DND-41 (cell line): ENCODE measurements at regions not wholly inside any gene's neighbourhood (a gene's known extent, or its start where the extent isn't known, plus 50 kb on each side); places are given as distances from the start of the nearest gene placed in this dataset.
A peak's percentile ranks its signal among the peaks of the same experiment; 100 is the strongest.
"Not testable (repeated sequence)": the region's sequence is repeated elsewhere in the genome, so short reads cannot be mapped to it uniquely, and the experiment has no call there.

Experiments
- ATAC-seq: fragments of 200-7000 bp; cut with Tn5 transposase; 3 replicates; pipeline ENCODE4 v1.9.1; 2021; ENCODE audit warnings: low read depth; ENCODE audit not compliant: insufficient read depth
- DNase-seq: peaks from one replicate; pipeline ENCODE4 v3.0.0-alpha.2; 2020
- H2AFZ ChIP-seq: 2 replicates; pipeline ENCODE4 v1.6.0; 2012; ENCODE audit warnings: low read depth, low read length
- H3K27ac ChIP-seq: 2 replicates; pipeline ENCODE4 v1.5.1; 2012; ENCODE audit warnings: low read length, inconsistent platforms
- H3K27me3 ChIP-seq: fragments of 200-600 bp; sonication (generic); 2 replicates; pipeline ENCODE4 v1.6.0; 2012; ENCODE audit warnings: low read length, mild to moderate bottlenecking, inconsistent platforms; ENCODE audit not compliant: insufficient read depth, poor library complexity
- H3K36me3 ChIP-seq: 2 replicates; pipeline ENCODE4 v1.5.1; 2012; ENCODE audit warnings: low read length, inconsistent platforms; ENCODE audit not compliant: insufficient read depth
- H3K4me1 ChIP-seq: 2 replicates; pipeline ENCODE4 v1.5.1; 2012; ENCODE audit warnings: mild to moderate bottlenecking, low read length; ENCODE audit not compliant: insufficient read depth
- H3K4me2 ChIP-seq: 2 replicates; pipeline ENCODE4 v1.6.0; 2012; ENCODE audit warnings: mild to moderate bottlenecking, moderate library complexity, low read length, inconsistent platforms; ENCODE audit not compliant: insufficient read depth
- H3K4me3 ChIP-seq, 2 experiments: fragments of 200-600 bp in 1 of 2; shearing (Covaris generic) in 1 of 2; 2 replicates each; pipeline ENCODE4 v1.5.1; 2012 to 2016; ENCODE audit warnings: inconsistent platforms in 2 of 2, low read length in 2 of 2, mild to moderate bottlenecking in 2 of 2, low read depth in 1 of 2, moderate library complexity in 1 of 2
- H3K79me2 ChIP-seq: 2 replicates; pipeline ENCODE4 v1.6.0; 2012; ENCODE audit warnings: low read length, inconsistent platforms; ENCODE audit not compliant: insufficient read depth
- H3K9ac ChIP-seq: 2 replicates; pipeline ENCODE4 v1.6.0; 2012; ENCODE audit warnings: low read depth, mild to moderate bottlenecking, inconsistent platforms, low read length, moderate library complexity
- H3K9me3 ChIP-seq: 2 replicates; pipeline ENCODE4 v1.5.1; 2012; ENCODE audit warnings: low read length, moderate library complexity, mild to moderate bottlenecking, inconsistent platforms; ENCODE audit not compliant: insufficient read depth, severe bottlenecking
- H4K20me1 ChIP-seq: 2 replicates; pipeline ENCODE4 v1.6.0; 2012; ENCODE audit warnings: low read length; ENCODE audit not compliant: insufficient read depth
- CTCF ChIP-seq: IDR thresholded peaks from 2 replicates; pipeline ENCODE4 v1.5.1; 2012; ENCODE audit warnings: borderline replicate concordance, low read length, moderate library complexity, mild to moderate bottlenecking; ENCODE audit not compliant: poor library complexity, severe bottlenecking; ENCODE audit errors: extremely low read depth
- EZH2 ChIP-seq: IDR thresholded peaks from 3 replicates; pipeline ENCODE4 v1.6.1; 2012; ENCODE audit warnings: borderline replicate concordance, low read depth, mild to moderate bottlenecking, moderate library complexity, low read length, inconsistent platforms; ENCODE audit not compliant: severe bottlenecking

- no peak overlapping the region for H2AFZ ChIP-seq
- H3K79me2 ChIP-seq: no peaks in the 10 kb centered on the region
- ATAC-seq (no peak), DNase-seq (no peak)
- H3K9me3 ChIP-seq: peaks cover 27% of the 10 kb centered on the region
- no peak overlapping the region for H3K4me2 ChIP-seq
- H3K9ac ChIP-seq: no peak overlapping the region
- peak overlapping the region in 1 of 2 experiments; percentile 11; a peak in 1 of 4 replicates for H3K4me3 ChIP-seq
- H3K27me3 ChIP-seq: no peaks in the 10 kb centered on the region
- H4K20me1 ChIP-seq: no peaks in the 10 kb centered on the region
- H3K36me3 ChIP-seq: peaks cover 9% of the 10 kb centered on the region
- H3K27ac ChIP-seq: no peak overlapping the region
- TF ChIP-seq EZH2 (no peak), CTCF (no peak)
- no peaks in the 10 kb centered on the region for H3K4me1 ChIP-seq
Observed at GRCh38 chr18:26624443-26624842, 76.1 kb upstream of the KCTD1 start.

- H3K4me1 ChIP-seq, H2AFZ ChIP-seq, H3K4me3 ChIP-seq, H3K79me2 ChIP-seq, H3K4me2 ChIP-seq, H4K20me1 ChIP-seq, H3K36me3 ChIP-seq, H3K27me3 ChIP-seq, DNase-seq, ATAC-seq, H3K27ac ChIP-seq, H3K9ac ChIP-seq: not testable (repeated sequence)
- H3K9me3 ChIP-seq: peaks cover 27% of the 10 kb centered on the region
Observed at GRCh38 chr18:26623314-26623713, 75.0 kb upstream of the KCTD1 start.

GRCh38 chr18:26621161-26622026 is 73.0 kb upstream of the KCTD1 start:
- Histone ChIP-seq H3K4me3 (no peak overlapping the region), H3K27me3 (no peaks in the 10 kb centered on the region), H2AFZ (no peak overlapping the region), H3K4me2 (no peak overlapping the region), H3K79me2 (no peaks in the 10 kb centered on the region), H3K36me3 (peaks cover 9% of the 10 kb centered on the region), H4K20me1 (no peaks in the 10 kb centered on the region), H3K9ac (no peak overlapping the region), H3K9me3 (peaks cover 27% of the 10 kb centered on the region), H3K27ac (no peak overlapping the region), H3K4me1 (peaks cover 7% of the 10 kb centered on the region)
- peak; percentile 62; the same call in 2 of the 3 replicates for ATAC-seq
- peak; percentile 49 for DNase-seq
- TF ChIP-seq CTCF (peak; percentile 67), EZH2 (no peak)

- Histone ChIP-seq H3K27ac (no peak overlapping the region; the same call in 1 of the 2 replicates), H3K4me3 (no peak overlapping the region), H3K9me3 (peaks cover 7% of the 10 kb centered on the region), H3K4me1 (peaks cover 7% of the 10 kb centered on the region), H3K79me2 (no peaks in the 10 kb centered on the region), H4K20me1 (no peaks in the 10 kb centered on the region), H3K4me2 (no peak overlapping the region), H3K27me3 (no peaks in the 10 kb centered on the region), H2AFZ (no peak overlapping the region), H3K9ac (no peak overlapping the region), H3K36me3 (peaks cover 2% of the 10 kb centered on the region; the same call in 1 of the 2 replicates)
- DNase-seq (no peak), ATAC-seq (no peak)
- TF ChIP-seq CTCF (no peak), EZH2 (no peak)
Observed at GRCh38 chr18:26619350-26619749, 71.0 kb upstream of the KCTD1 start.
